ENCODE measurements at regions not wholly inside any gene's neighbourhood (a gene's known extent, or its start where the extent isn't known, plus 50 kb on each side); places are given as distances from the start of the nearest gene placed in this dataset.

DNA sequence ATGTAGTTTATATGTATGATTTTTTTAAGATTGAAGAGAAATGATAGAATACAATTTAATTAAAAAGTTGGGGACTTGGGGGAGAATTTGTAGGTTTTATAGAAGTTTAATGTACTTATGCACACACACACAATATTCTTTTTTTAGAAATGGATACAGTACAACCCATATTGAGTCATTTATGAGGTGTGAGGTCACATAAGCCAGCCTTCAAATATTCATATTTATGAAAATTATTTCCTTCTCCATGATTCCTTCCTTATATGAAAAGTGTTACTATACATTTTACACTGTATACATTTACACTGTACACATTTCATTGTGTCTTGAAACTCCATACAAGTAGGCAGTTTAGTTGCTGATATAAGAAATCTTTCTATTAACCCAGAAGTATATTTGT is 96.2 kb upstream of the CHODL start:
- TF ChIP-seq, protein P1, sequence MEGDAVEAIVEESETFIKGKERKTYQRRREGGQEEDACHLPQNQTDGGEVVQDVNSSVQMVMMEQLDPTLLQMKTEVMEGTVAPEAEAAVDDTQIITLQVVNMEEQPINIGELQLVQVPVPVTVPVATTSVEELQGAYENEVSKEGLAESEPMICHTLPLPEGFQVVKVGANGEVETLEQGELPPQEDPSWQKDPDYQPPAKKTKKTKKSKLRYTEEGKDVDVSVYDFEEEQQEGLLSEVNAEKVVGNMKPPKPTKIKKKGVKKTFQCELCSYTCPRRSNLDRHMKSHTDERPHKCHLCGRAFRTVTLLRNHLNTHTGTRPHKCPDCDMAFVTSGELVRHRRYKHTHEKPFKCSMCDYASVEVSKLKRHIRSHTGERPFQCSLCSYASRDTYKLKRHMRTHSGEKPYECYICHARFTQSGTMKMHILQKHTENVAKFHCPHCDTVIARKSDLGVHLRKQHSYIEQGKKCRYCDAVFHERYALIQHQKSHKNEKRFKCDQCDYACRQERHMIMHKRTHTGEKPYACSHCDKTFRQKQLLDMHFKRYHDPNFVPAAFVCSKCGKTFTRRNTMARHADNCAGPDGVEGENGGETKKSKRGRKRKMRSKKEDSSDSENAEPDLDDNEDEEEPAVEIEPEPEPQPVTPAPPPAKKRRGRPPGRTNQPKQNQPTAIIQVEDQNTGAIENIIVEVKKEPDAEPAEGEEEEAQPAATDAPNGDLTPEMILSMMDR (IDR thresholded peaks at IDR 0.05; ENCODE audit: extremely low read depth in 1 of 2, insufficient read depth in 1 of 2, low read depth in 1 of 2, low read length in 2 of 2) = no peak
- no peak for TF ChIP-seq POLR2AphosphoS5 (IDR thresholded peaks at IDR 0.05; ENCODE audit: insufficient read depth, low read depth, low read length)

All from endothelial cell of umbilical vein (primary cell).